CD4-positive, alpha-beta memory T cell (primary cell): ENCODE measurements at regions not wholly inside any gene's neighbourhood (a gene's known extent, or its start where the extent isn't known, plus 50 kb on each side); places are given as distances from the start of the nearest gene placed in this dataset.
A peak's percentile ranks its signal among the peaks of the same experiment; 100 is the strongest.

Experiments used
- CTCF ChIA-PET: fragments of 350-600 bp; sonication (Branson Sonifier 250); formaldehyde crosslinking; loops from one replicate; lab custom pipeline; 2021; ENCODE audit warnings: inconsistent platforms; ENCODE audit not compliant: partially characterized antibody; lab: Charles Lee
- POLR2A ChIA-PET: fragments of 350-600 bp; sonication (Branson Sonifier 250); formaldehyde crosslinking; loops from one replicate; lab custom pipeline; 2021; ENCODE audit not compliant: partially characterized antibody; lab: Charles Lee
- DNase-seq, 5 donors: peaks; one replicate each; pipeline versions ENCODE4 v3.0.0 to v3.0.0-alpha.2; 2020 to 2022; ENCODE audit warnings: mixed read lengths in 1 of 5
- H3K27ac ChIP-seq: one replicate; pipeline ENCODE4 v1.7.0; 2013; ENCODE audit warnings: low read depth, low read length
- H3K27me3 ChIP-seq: 2 replicates; pipeline ENCODE4 v1.7.0; 2013; ENCODE audit warnings: mild to moderate bottlenecking, low read length, moderate library complexity; ENCODE audit not compliant: insufficient read depth
- H3K36me3 ChIP-seq: 2 replicates; pipeline ENCODE4 v1.7.0; 2013; ENCODE audit warnings: mild to moderate bottlenecking, low read length, moderate library complexity; ENCODE audit not compliant: insufficient read depth
- H3K4me1 ChIP-seq: 2 replicates; pipeline ENCODE4 v1.7.0; 2013; ENCODE audit warnings: mild to moderate bottlenecking, low read length, moderate library complexity; ENCODE audit not compliant: insufficient read depth
- H3K4me3 ChIP-seq, 2 donors: one replicate each; pipeline ENCODE4 v1.7.0; 2013; ENCODE audit warnings: low read length in 2 of 2, mild to moderate bottlenecking in 1 of 2
- H3K9me3 ChIP-seq, 2 donors: one replicate each; pipeline ENCODE4 v1.7.0; 2013; ENCODE audit warnings: low read length in 2 of 2, control low read depth in 1 of 2; ENCODE audit not compliant: control insufficient read depth in 1 of 2
- H3K27ac Mint-ChIP-seq, 7 donors: one replicate each; pipeline ENCODE4 v1.8.0; 2020 to 2021; ENCODE audit warnings: mixed read lengths in 7 of 7, mild to moderate bottlenecking in 6 of 7, inconsistent platforms in 3 of 7, moderate library complexity in 3 of 7
- H3K27me3 Mint-ChIP-seq, 2 donors: one replicate each; pipeline ENCODE4 v1.8.0; 2020 to 2021; ENCODE audit warnings: mixed read lengths in 2 of 2
- H3K36me3 Mint-ChIP-seq, 2 donors: one replicate each; pipeline ENCODE4 v1.8.0; 2020 to 2021; ENCODE audit warnings: mixed read lengths in 2 of 2, inconsistent platforms in 1 of 2, mild to moderate bottlenecking in 1 of 2
- H3K4me1 Mint-ChIP-seq, 4 donors: one replicate each; pipeline ENCODE4 v1.8.0; 2020 to 2021; ENCODE audit warnings: mixed read lengths in 4 of 4, mild to moderate bottlenecking in 1 of 4
- H3K4me3 Mint-ChIP-seq, 8 donors: one replicate each; pipeline ENCODE4 v1.8.0; 2020 to 2021; ENCODE audit warnings: mixed read lengths in 8 of 8, mild to moderate bottlenecking in 7 of 8, moderate library complexity in 6 of 8, inconsistent platforms in 3 of 8
- H3K9me3 Mint-ChIP-seq, 8 donors: one replicate each; pipeline ENCODE4 v1.8.0; 2020 to 2021; ENCODE audit warnings: mixed read lengths in 8 of 8, mild to moderate bottlenecking in 5 of 8, inconsistent platforms in 3 of 8, moderate library complexity in 1 of 8
- intact Hi-C: fragments of 100-400 bp; cut with micrococcal nuclease; formaldehyde crosslinking; loops from one replicate; pipeline ENCODE4 v1.15.1; 2023

- ChIA-PET POLR2A (interaction anchor here (1.0 kb wide), 1 partner anchor 84 kb away, joined by 4 read pairs; the partner anchor contains the start of gene STT3B), CTCF (interaction anchor here (0.8 to 1.9 kb wide), 4 partner anchors 478 to 679 kb away, joined by 3 to 5 read pairs (median 4); no protein-coding TSS in a partner anchor)
- Histone ChIP-seq H3K4me3 (no peak overlapping the region), H3K9me3 (peaks cover 0 to 5% of the 10 kb centered on the region in 2 donors), H3K27ac (no peak overlapping the region), H3K36me3 (no peaks in the 10 kb centered on the region), H3K4me1 (peaks cover 14% of the 10 kb centered on the region), H3K27me3 (no peaks in the 10 kb centered on the region)
- peaks cover 0 to 1% of the 10 kb centered on the region in 2 donors for H3K27me3 Mint-ChIP-seq
- DNase-seq, result no peak
- H3K4me1 Mint-ChIP-seq, result peaks cover 9 to 19% (median 12%) of the 10 kb centered on the region in 4 donors
- intact Hi-C loops, result loop anchor here (1.0 to 2.0 kb wide), 3 partner anchors 479 to 680 kb away; no protein-coding TSS in a partner anchor
- H3K36me3 Mint-ChIP-seq, result peaks cover 4 to 5% of the 10 kb centered on the region in 2 donors
- no peak overlapping the region for H3K27ac Mint-ChIP-seq
- peak overlapping the region in 4 of 8 donors; percentile 3 to 66 (median 22) for H3K4me3 Mint-ChIP-seq
- peaks cover 2 to 25% (median 12%) of the 10 kb centered on the region in 8 donors for H3K9me3 Mint-ChIP-seq
Measured at GRCh38 chr3:31448882-31449243, 83.9 kb upstream of the STT3B start.

GRCh38 chr3:31449318-31449717 lies 83.4 kb upstream of the STT3B start:
- H3K4me3 ChIP-seq, result no peak overlapping the region
- Mint-ChIP-seq H3K9me3 (peaks cover 2 to 25% (median 12%) of the 10 kb centered on the region in 8 donors), H3K36me3 (peaks cover 4 to 5% of the 10 kb centered on the region in 2 donors), H3K4me1 (peaks cover 10 to 17% (median 11%) of the 10 kb centered on the region in 4 donors), H3K27ac (no peak overlapping the region), H3K4me3 (peak overlapping the region in 2 of 8 donors; percentile 42 to 66), H3K27me3 (peaks cover 0 to 1% of the 10 kb centered on the region in 2 donors)
- intact Hi-C loops, result loop anchor here (2.0 kb wide), 1 partner anchor 681 kb away; no protein-coding TSS in a partner anchor
- H3K9me3 ChIP-seq, result peaks cover 0 to 5% of the 10 kb centered on the region in 2 donors
- no peaks in the 10 kb centered on the region for H3K36me3 ChIP-seq
- ChIA-PET CTCF (interaction anchor here (0.8 to 1.8 kb wide), 3 partner anchors 478 to 679 kb away, joined by 3 to 5 read pairs (median 4); no protein-coding TSS in a partner anchor), POLR2A (interaction anchor here (1.0 kb wide), 1 partner anchor 83 kb away, joined by 4 read pairs; the partner anchor contains the start of gene STT3B)
- no peak overlapping the region for H3K27ac ChIP-seq
- DNase-seq, result no peak
- H3K27me3 ChIP-seq, result no peaks in the 10 kb centered on the region
- peaks cover 12% of the 10 kb centered on the region for H3K4me1 ChIP-seq

DNA sequence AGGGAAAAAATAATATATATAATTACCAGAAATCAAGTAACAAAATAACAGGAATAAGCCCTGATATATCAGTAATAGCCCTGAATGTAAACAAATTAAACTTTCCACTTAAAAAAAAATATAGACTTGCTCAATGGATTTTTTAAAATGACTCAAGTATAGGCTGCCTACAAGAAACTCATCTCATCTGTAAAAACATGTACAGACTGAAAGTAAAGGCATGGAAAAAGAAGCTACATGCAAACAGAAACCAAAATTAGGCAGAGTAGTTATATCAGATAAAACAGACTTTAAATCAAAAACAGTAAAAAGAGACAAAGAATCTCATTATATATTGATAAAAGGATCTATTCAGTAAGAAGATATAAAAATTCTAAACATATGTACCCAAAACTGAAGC lies 82.4 kb upstream of the STT3B start:
- Histone ChIP-seq H3K36me3 (no peaks in the 10 kb centered on the region), H3K4me1 (peaks cover 12% of the 10 kb centered on the region), H3K27me3 (no peaks in the 10 kb centered on the region), H3K4me3 (no peak overlapping the region), H3K27ac (no peak overlapping the region), H3K9me3 (peaks cover 0 to 5% of the 10 kb centered on the region in 2 donors)
- H3K27me3 Mint-ChIP-seq, result peaks cover 0 to 1% of the 10 kb centered on the region in 2 donors
- H3K27ac Mint-ChIP-seq, result no peak overlapping the region
- peaks cover 11 to 18% (median 14%) of the 10 kb centered on the region in 4 donors for H3K4me1 Mint-ChIP-seq
- intact Hi-C loops, result no loop called here
- H3K4me3 Mint-ChIP-seq, result no peak overlapping the region
- ChIA-PET POLR2A (interaction anchor here (0.5 to 0.6 kb wide), 2 partner anchors 218 to 826 kb away, joined by 3 read pairs; no protein-coding TSS in a partner anchor), CTCF (interaction anchor here (1.6 kb wide), 1 partner anchor 680 kb away, joined by 5 read pairs; no protein-coding TSS in a partner anchor)
- no peak for DNase-seq
- H3K9me3 Mint-ChIP-seq, result peaks cover 2 to 25% (median 12%) of the 10 kb centered on the region in 8 donors
- H3K36me3 Mint-ChIP-seq, result peaks cover 4 to 5% of the 10 kb centered on the region in 2 donors

- intact Hi-C loops, result no loop called here
- ChIA-PET POLR2A (no interaction called here), CTCF (no interaction called here)
- peaks cover 4 to 5% of the 10 kb centered on the region in 2 donors for H3K36me3 Mint-ChIP-seq
- Histone ChIP-seq H3K27me3 (no peaks in the 10 kb centered on the region), H3K4me1 (peaks cover 12% of the 10 kb centered on the region), H3K36me3 (no peaks in the 10 kb centered on the region), H3K27ac (no peak overlapping the region), H3K9me3 (peaks cover 0 to 5% of the 10 kb centered on the region in 2 donors), H3K4me3 (no peak overlapping the region)
- H3K27ac Mint-ChIP-seq, result no peak overlapping the region
- no peak for DNase-seq
- peaks cover 2 to 25% (median 12%) of the 10 kb centered on the region in 8 donors for H3K9me3 Mint-ChIP-seq
- peaks cover 13 to 20% (median 16%) of the 10 kb centered on the region in 4 donors for H3K4me1 Mint-ChIP-seq
- peaks cover 0 to 1% of the 10 kb centered on the region in 2 donors for H3K27me3 Mint-ChIP-seq
- H3K4me3 Mint-ChIP-seq, result no peak overlapping the region
Measured at GRCh38 chr3:31452495-31453106, 80.1 kb upstream of the STT3B start.

DNA sequence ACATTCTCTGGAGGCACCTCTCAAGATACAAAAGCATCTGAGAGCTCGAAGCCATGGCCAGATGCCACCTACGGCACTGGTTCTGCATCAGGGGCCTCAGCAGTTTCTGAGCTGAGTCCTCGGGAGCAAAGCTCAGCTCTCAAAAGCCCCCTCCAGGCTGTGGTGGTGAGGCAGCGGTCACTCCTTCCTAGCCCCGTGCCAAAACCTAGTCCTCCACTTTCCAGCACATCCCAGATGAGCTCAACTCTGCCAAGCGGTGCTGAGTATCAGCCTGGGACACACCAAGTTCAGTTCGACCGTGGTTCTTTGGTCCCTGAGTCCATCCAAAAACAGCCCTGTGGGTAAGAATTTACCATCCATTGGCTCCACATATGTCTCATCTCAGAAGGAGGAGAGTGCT lies 79.3 kb upstream of the STT3B start:
- CTCF ChIA-PET, result interaction anchor here (0.8 to 1.0 kb wide), 2 partner anchors 9 to 80 kb away, joined by 3 to 4 read pairs; partner anchors contain the start of gene STT3B
- Histone ChIP-seq H3K4me3 (no peak overlapping the region), H3K36me3 (no peaks in the 10 kb centered on the region), H3K4me1 (peaks cover 8% of the 10 kb centered on the region), H3K9me3 (peaks cover 0 to 5% of the 10 kb centered on the region in 2 donors), H3K27me3 (no peaks in the 10 kb centered on the region), H3K27ac (no peak overlapping the region)
- Mint-ChIP-seq H3K4me1 (peaks cover 11 to 18% (median 12%) of the 10 kb centered on the region in 4 donors), H3K27ac (no peak overlapping the region), H3K36me3 (peaks cover 4 to 5% of the 10 kb centered on the region in 2 donors), H3K4me3 (no peak overlapping the region), H3K27me3 (peaks cover 0 to 1% of the 10 kb centered on the region in 2 donors), H3K9me3 (peaks cover 2 to 25% (median 12%) of the 10 kb centered on the region in 8 donors)
- intact Hi-C loops, result no loop called here
- POLR2A ChIA-PET, result no interaction called here
- no peak for DNase-seq

GRCh38 chr3:31455524-31455923 lies 77.2 kb upstream of the STT3B start:
- peaks cover 0 to 1% of the 10 kb centered on the region in 2 donors for H3K27me3 Mint-ChIP-seq
- no peaks in the 10 kb centered on the region for H3K36me3 Mint-ChIP-seq
- no peaks in the 10 kb centered on the region for H3K9me3 ChIP-seq
- H3K9me3 Mint-ChIP-seq, result peaks cover 0 to 7% (median 2%) of the 10 kb centered on the region in 8 donors
- no peak overlapping the region for H3K4me3 ChIP-seq
- H3K27me3 ChIP-seq, result no peaks in the 10 kb centered on the region
- H3K4me1 Mint-ChIP-seq, result peaks cover 6 to 22% (median 10%) of the 10 kb centered on the region in 4 donors
- intact Hi-C loops, result no loop called here
- no peaks in the 10 kb centered on the region for H3K36me3 ChIP-seq
- ChIA-PET POLR2A (no interaction called here), CTCF (no interaction called here)
- H3K27ac Mint-ChIP-seq, result peak overlapping the region in 2 of 7 donors; percentile 23 to 77
- H3K4me1 ChIP-seq, result peaks cover 8% of the 10 kb centered on the region
- no peak overlapping the region for H3K4me3 Mint-ChIP-seq
- DNase-seq, result no peak
- H3K27ac ChIP-seq, result no peak overlapping the region

- H3K27me3 Mint-ChIP-seq, result peaks cover 0 to 1% of the 10 kb centered on the region in 2 donors
- H3K9me3 Mint-ChIP-seq, result peaks cover 0 to 7% (median under 1%) of the 10 kb centered on the region in 8 donors
- H3K36me3 ChIP-seq, result no peaks in the 10 kb centered on the region
- no peak overlapping the region for H3K4me3 Mint-ChIP-seq
- no peaks in the 10 kb centered on the region for H3K36me3 Mint-ChIP-seq
- intact Hi-C loops, result no loop called here
- no peaks in the 10 kb centered on the region for H3K9me3 ChIP-seq
- H3K4me1 ChIP-seq, result peaks cover 17% of the 10 kb centered on the region
- H3K4me1 Mint-ChIP-seq, result peaks cover 13 to 30% (median 17%) of the 10 kb centered on the region in 4 donors
- no peaks in the 10 kb centered on the region for H3K27me3 ChIP-seq
- ChIA-PET POLR2A (no interaction called here), CTCF (no interaction called here)
- no peak overlapping the region for H3K27ac Mint-ChIP-seq
- no peak overlapping the region for H3K4me3 ChIP-seq
- no peak overlapping the region for H3K27ac ChIP-seq
- DNase-seq, result no peak
Measured at GRCh38 chr3:31456373-31456772, 76.4 kb upstream of the STT3B start.
